GM23248 (cell line): ENCODE measurements at regions not wholly inside any gene's neighbourhood (a gene's known extent, or its start where the extent isn't known, plus 50 kb on each side); places are given as distances from the start of the nearest gene placed in this dataset.

ENCODE experiments used
- EZH2 ChIP-seq: fragments of 200-600 bp; sonication (generic); IDR thresholded peaks from 2 replicates; pipeline ENCODE4 v1.6.1; 2018; ENCODE audit warnings: antibody characterized with exemption, mild to moderate bottlenecking; ENCODE audit not compliant: insufficient read depth, poor library complexity, severe bottlenecking
- EZH2phosphoT487 ChIP-seq: fragments of 200-600 bp; sonication (generic); IDR thresholded peaks from 2 replicates; pipeline ENCODE4 v1.6.1; 2018; ENCODE audit warnings: antibody characterized with exemption, moderate library complexity, mild to moderate bottlenecking, low read depth; ENCODE audit not compliant: insufficient read depth

GRCh38 chr18:30342675-30343074 lies 699.9 kb downstream of the DSC3 start:
- TF ChIP-seq EZH2phosphoT487 (no peak), EZH2 (no peak)
